Fibroblast of lung (primary cell): ENCODE measurements at regions not wholly inside any gene's neighbourhood (a gene's known extent, or its start where the extent isn't known, plus 50 kb on each side); places are given as distances from the start of the nearest gene placed in this dataset.

Experiments used
- CTCF ChIP-seq, 2 donors: IDR thresholded peaks in 1 of 2; conservative IDR thresholded peaks in 1 of 2; 1 replicate in 1 of 2; 2 replicates in 1 of 2; pipeline ENCODE4 v1.5.1; 2011 to 2012; ENCODE audit warnings: low read length in 2 of 2, control low read depth in 1 of 2, inconsistent platforms in 1 of 2, low read depth in 1 of 2, mild to moderate bottlenecking in 1 of 2
- EZH2 ChIP-seq: IDR thresholded peaks from 2 replicates; pipeline ENCODE4 v1.5.1; 2012; ENCODE audit warnings: low read length, control low read depth, mild to moderate bottlenecking; ENCODE audit errors: missing control alignments

- no peak for TF ChIP-seq CTCF (conservative IDR thresholded peaks at IDR 0.05 in 1 of 2, IDR thresholded peaks at IDR 0.05 in 1 of 2; ENCODE audit: low read depth in 1 of 2, low read length in 2 of 2)
- no peak for TF ChIP-seq EZH2
These were observed 364.1 kb upstream of the RORB start for GRCh38 chr9:74132986-74133385.
